ENCODE measurements at regions not wholly inside any gene's neighbourhood (a gene's known extent, or its start where the extent isn't known, plus 50 kb on each side); places are given as distances from the start of the nearest gene placed in this dataset.

DNA sequence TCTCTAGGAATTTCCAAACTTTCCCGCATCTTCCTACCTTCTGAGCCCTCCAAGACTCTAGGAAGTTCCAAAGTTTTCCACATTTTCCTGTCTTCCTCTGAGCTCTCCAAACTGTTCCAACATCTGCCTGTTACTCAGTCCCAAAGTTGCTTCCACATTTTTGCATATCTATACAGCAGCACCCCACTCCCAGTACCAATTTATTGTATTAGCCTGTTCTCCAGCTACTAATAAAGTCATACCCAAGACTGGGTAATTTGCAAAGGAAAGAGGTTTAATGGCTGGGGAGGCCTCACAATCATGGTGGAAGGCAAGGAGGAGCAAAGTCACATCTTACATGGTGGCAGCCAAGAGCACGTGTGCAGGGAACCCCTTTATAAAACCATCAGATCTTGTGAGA lies 82.9 kb upstream of the DSCAM start:
- H3K4me1 ChIP-seq (ENCODE audit: control insufficient read depth in 2 of 2, insufficient read depth in 2 of 2, low read length in 2 of 2): no peaks in the 10 kb centered on the region
- POLR2A ChIA-PET: no interaction called here
- WGBS (ENCODE audit: insufficient coverage): 100% methylated on average over 2 of the region's 2 CpGs
- H2AFZ ChIP-seq (ENCODE audit: insufficient read depth, low read depth, low read length, poor library complexity, severe bottlenecking): no peak overlapping the region
- intact Hi-C loops (cut with micrococcal nuclease): no loop called here
- no peak overlapping the region for H3K4me2 ChIP-seq (replicated peaks; ENCODE audit: low read depth, low read length, poor library complexity, severe bottlenecking)
- no peaks in the 10 kb centered on the region for H4K20me1 ChIP-seq (ENCODE audit: control insufficient read depth, insufficient read depth, low read length, poor library complexity, severe bottlenecking)
- no peak overlapping the region for H3K4me3 ChIP-seq (ENCODE audit: control extremely low read depth in 1 of 5, extremely low read depth in 1 of 5, insufficient read depth in 1 of 5, low read depth in 2 of 5, low read length in 4 of 5)
- no peaks in the 10 kb centered on the region for H3K4me1 Mint-ChIP-seq
- ATAC-seq (ENCODE audit: low read depth): no peak
- no peaks in the 10 kb centered on the region for H3K27me3 Mint-ChIP-seq
- H3K79me2 ChIP-seq (ENCODE audit: control insufficient read depth, insufficient read depth, low read length): no peaks in the 10 kb centered on the region
- H3K27ac ChIP-seq (ENCODE audit: low read length in 2 of 2): no peak overlapping the region
- DNase-seq: no peak
- no peaks in the 10 kb centered on the region for H3K27me3 ChIP-seq (replicated peaks in 1 of 4; ENCODE audit: control extremely low read depth in 1 of 4, control insufficient read depth in 3 of 4, insufficient read depth in 4 of 4, low read length in 3 of 4)
- no peak overlapping the region for H3K27ac Mint-ChIP-seq
- H3K9ac ChIP-seq (ENCODE audit: low read length): no peak overlapping the region
- H3K9me3 Mint-ChIP-seq (ENCODE audit: insufficient read depth): peaks cover 15% of the 10 kb centered on the region
- no peak overlapping the region for H3K4me3 Mint-ChIP-seq
- CTCF ChIA-PET: no interaction called here
- TF ChIP-seq, protein P1, sequence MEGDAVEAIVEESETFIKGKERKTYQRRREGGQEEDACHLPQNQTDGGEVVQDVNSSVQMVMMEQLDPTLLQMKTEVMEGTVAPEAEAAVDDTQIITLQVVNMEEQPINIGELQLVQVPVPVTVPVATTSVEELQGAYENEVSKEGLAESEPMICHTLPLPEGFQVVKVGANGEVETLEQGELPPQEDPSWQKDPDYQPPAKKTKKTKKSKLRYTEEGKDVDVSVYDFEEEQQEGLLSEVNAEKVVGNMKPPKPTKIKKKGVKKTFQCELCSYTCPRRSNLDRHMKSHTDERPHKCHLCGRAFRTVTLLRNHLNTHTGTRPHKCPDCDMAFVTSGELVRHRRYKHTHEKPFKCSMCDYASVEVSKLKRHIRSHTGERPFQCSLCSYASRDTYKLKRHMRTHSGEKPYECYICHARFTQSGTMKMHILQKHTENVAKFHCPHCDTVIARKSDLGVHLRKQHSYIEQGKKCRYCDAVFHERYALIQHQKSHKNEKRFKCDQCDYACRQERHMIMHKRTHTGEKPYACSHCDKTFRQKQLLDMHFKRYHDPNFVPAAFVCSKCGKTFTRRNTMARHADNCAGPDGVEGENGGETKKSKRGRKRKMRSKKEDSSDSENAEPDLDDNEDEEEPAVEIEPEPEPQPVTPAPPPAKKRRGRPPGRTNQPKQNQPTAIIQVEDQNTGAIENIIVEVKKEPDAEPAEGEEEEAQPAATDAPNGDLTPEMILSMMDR (IDR thresholded peaks at IDR 0.05): no peak
- no peak for TF ChIP-seq EZH2 (IDR thresholded peaks at IDR 0.05; ENCODE audit: borderline replicate concordance, insufficient read depth, low read depth, low read length, poor library complexity, severe bottlenecking)
- H3K9me3 ChIP-seq (ENCODE audit: control extremely low read depth in 1 of 3, control insufficient read depth in 2 of 3, insufficient read depth in 1 of 3, low read length in 2 of 3): peaks cover 0 to 8% (median 7%) of the 10 kb centered on the region in 3 donors
- no peaks in the 10 kb centered on the region for H3K36me3 ChIP-seq (replicated peaks in 1 of 2; ENCODE audit: control extremely low read depth in 1 of 2, control insufficient read depth in 1 of 2, extremely low read depth in 1 of 2, insufficient read depth in 2 of 2, low read length in 1 of 2)

DNA sequence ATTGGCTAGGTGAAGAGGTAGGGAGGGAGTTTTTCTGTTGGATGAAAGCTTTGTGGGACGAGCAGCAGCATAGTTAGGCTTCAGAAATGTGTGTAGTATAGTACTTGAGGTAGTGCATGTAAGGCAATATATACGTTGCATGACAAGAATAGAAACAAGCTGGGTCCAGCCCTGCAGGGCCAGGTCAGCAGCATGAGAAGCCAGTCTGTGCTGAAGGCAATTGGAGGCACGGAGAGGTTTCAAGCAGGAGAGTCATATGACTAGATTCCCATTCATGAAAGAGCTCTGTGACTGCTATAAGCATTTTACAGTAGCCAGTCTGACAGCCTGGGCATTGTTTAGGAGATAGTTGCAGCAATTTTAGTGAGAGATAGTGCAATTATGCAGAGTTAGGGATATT lies 84.2 kb upstream of the DSCAM start:
- Histone ChIP-seq H3K9me3 (ENCODE audit: control extremely low read depth in 1 of 3, control insufficient read depth in 2 of 3, insufficient read depth in 1 of 3, low read length in 2 of 3) (peaks cover 0 to 8% (median 7%) of the 10 kb centered on the region in 3 donors), H3K4me1 (ENCODE audit: control insufficient read depth in 2 of 2, insufficient read depth in 2 of 2, low read length in 2 of 2) (no peaks in the 10 kb centered on the region), H3K4me3 (ENCODE audit: control extremely low read depth in 1 of 5, extremely low read depth in 1 of 5, insufficient read depth in 1 of 5, low read depth in 2 of 5, low read length in 4 of 5) (no peak overlapping the region), H3K9ac (ENCODE audit: low read length) (no peak overlapping the region), H4K20me1 (ENCODE audit: control insufficient read depth, insufficient read depth, low read length, poor library complexity, severe bottlenecking) (no peaks in the 10 kb centered on the region), H3K79me2 (ENCODE audit: control insufficient read depth, insufficient read depth, low read length) (no peaks in the 10 kb centered on the region), H3K27ac (ENCODE audit: low read length in 2 of 2) (no peak overlapping the region), H3K4me2 (replicated peaks; ENCODE audit: low read depth, low read length, poor library complexity, severe bottlenecking) (no peak overlapping the region), H3K36me3 (replicated peaks in 1 of 2; ENCODE audit: control extremely low read depth in 1 of 2, control insufficient read depth in 1 of 2, extremely low read depth in 1 of 2, insufficient read depth in 2 of 2, low read length in 1 of 2) (no peaks in the 10 kb centered on the region), H3K27me3 (replicated peaks in 1 of 4; ENCODE audit: control extremely low read depth in 1 of 4, control insufficient read depth in 3 of 4, insufficient read depth in 4 of 4, low read length in 3 of 4) (no peaks in the 10 kb centered on the region), H2AFZ (ENCODE audit: insufficient read depth, low read depth, low read length, poor library complexity, severe bottlenecking) (no peak overlapping the region)
- intact Hi-C loops (cut with micrococcal nuclease): no loop called here
- TF ChIP-seq, protein P1 (IDR thresholded peaks at IDR 0.05): no peak
- no peak for TF ChIP-seq EZH2 (IDR thresholded peaks at IDR 0.05; ENCODE audit: borderline replicate concordance, insufficient read depth, low read depth, low read length, poor library complexity, severe bottlenecking)
- 61% methylated on average over 3 of the region's 3 CpGs for WGBS (ENCODE audit: insufficient coverage)
- no peak for DNase-seq
- H3K27me3 Mint-ChIP-seq: no peaks in the 10 kb centered on the region
- ChIA-PET CTCF (no interaction called here), POLR2A (no interaction called here)
- no peak overlapping the region for H3K4me3 Mint-ChIP-seq
- H3K4me1 Mint-ChIP-seq: no peaks in the 10 kb centered on the region
- no peak overlapping the region for H3K27ac Mint-ChIP-seq
- ATAC-seq (ENCODE audit: low read depth): no peak
- peaks cover 15% of the 10 kb centered on the region for H3K9me3 Mint-ChIP-seq (ENCODE audit: insufficient read depth)
